Colonic mucosa (tissue), 4 donors: ENCODE measurements at regions not wholly inside any gene's neighbourhood (a gene's known extent, or its start where the extent isn't known, plus 50 kb on each side); places are given as distances from the start of the nearest gene placed in this dataset.

Experiments used
- DNase-seq: peaks from one replicate; pipeline ENCODE4 v3.0.0-alpha.2; 2020
- H3K27ac ChIP-seq: fragments of 200-600 bp; one replicate; pipeline ENCODE4 v1.8.0; 2021
- H3K27me3 ChIP-seq: fragments of 200-600 bp; one replicate; pipeline ENCODE4 v1.8.0; 2021
- H3K36me3 ChIP-seq: fragments of 200-600 bp; one replicate; pipeline ENCODE4 v1.8.0; 2021
- H3K4me1 ChIP-seq: fragments of 200-600 bp; one replicate; pipeline ENCODE4 v1.8.0; 2021; ENCODE audit warnings: mild to moderate bottlenecking
- H3K4me3 ChIP-seq: fragments of 200-600 bp; one replicate; pipeline ENCODE4 v1.8.0; 2021
- H3K9ac ChIP-seq, 2 donors: one replicate each; pipeline ENCODE4 v1.7.0; 2013; ENCODE audit warnings: control low read depth in 2 of 2, low read depth in 2 of 2, low read length in 2 of 2
- H3K9me3 ChIP-seq: fragments of 200-600 bp; one replicate; pipeline ENCODE4 v1.8.0; 2021
- intact Hi-C: fragments of 100-400 bp; cut with DNase I; formaldehyde crosslinking; loops from one replicate; pipeline ENCODE4 v1.14.1; 2022
- TF ChIP-seq, protein P1 (sequence below): fragments of 200-600 bp; IDR thresholded peaks from one replicate; pipeline ENCODE4 v1.8.0; 2022; ENCODE audit warnings: antibody characterized with exemption, mild to moderate bottlenecking
- donor health status: healthy.
- donor health status: DM: no; HTN: no; CAD: no.
- donor health status: DM: no; HTN: no; CAD: no.

GRCh38 chr5:155676967-155677366, 650.0 kb upstream of the SGCD start:
- Histone ChIP-seq H3K27ac (no peak overlapping the region), H3K9me3 (no peaks in the 10 kb centered on the region), H3K9ac (no peak overlapping the region), H3K36me3 (no peaks in the 10 kb centered on the region), H3K27me3 (no peaks in the 10 kb centered on the region), H3K4me1 (no peaks in the 10 kb centered on the region), H3K4me3 (no peak overlapping the region)
- TF ChIP-seq, protein P1, sequence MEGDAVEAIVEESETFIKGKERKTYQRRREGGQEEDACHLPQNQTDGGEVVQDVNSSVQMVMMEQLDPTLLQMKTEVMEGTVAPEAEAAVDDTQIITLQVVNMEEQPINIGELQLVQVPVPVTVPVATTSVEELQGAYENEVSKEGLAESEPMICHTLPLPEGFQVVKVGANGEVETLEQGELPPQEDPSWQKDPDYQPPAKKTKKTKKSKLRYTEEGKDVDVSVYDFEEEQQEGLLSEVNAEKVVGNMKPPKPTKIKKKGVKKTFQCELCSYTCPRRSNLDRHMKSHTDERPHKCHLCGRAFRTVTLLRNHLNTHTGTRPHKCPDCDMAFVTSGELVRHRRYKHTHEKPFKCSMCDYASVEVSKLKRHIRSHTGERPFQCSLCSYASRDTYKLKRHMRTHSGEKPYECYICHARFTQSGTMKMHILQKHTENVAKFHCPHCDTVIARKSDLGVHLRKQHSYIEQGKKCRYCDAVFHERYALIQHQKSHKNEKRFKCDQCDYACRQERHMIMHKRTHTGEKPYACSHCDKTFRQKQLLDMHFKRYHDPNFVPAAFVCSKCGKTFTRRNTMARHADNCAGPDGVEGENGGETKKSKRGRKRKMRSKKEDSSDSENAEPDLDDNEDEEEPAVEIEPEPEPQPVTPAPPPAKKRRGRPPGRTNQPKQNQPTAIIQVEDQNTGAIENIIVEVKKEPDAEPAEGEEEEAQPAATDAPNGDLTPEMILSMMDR = no peak
- DNase-seq = no peak
- intact Hi-C loops = no loop called here

GRCh38 chr5:155678371-155678770, 648.6 kb upstream of the SGCD start:
- H3K27ac ChIP-seq = no peak overlapping the region
- H3K9ac ChIP-seq = no peak overlapping the region
- H3K4me1 ChIP-seq = no peaks in the 10 kb centered on the region
- H3K36me3 ChIP-seq = no peaks in the 10 kb centered on the region
- no peak overlapping the region for H3K4me3 ChIP-seq
- TF ChIP-seq, protein P1 = no peak
- DNase-seq = no peak
- no peaks in the 10 kb centered on the region for H3K9me3 ChIP-seq
- intact Hi-C loops = no loop called here
- no peaks in the 10 kb centered on the region for H3K27me3 ChIP-seq

DNA sequence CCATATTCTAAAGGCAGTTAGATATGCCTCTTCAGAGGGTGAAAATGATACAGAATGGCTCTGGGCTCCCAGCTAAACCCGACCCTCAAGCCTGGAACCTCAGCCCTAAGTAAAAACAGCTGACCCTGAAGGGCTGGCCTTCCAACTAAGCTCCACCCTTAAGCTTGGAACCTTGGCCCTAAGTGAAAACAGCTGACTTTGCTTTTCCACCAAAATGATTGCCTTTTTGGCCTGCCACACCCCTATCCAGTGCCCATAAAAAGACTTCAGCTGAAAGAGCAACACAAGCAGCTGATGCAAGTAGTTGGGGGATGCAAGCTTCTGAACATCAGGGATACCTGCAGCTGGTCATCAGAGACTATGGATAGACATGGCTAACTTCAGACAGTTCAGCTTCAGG, 647.4 kb upstream of the SGCD start:
- Histone ChIP-seq H3K4me3 (no peak overlapping the region), H3K9me3 (no peaks in the 10 kb centered on the region), H3K9ac (no peak overlapping the region), H3K27ac (no peak overlapping the region), H3K27me3 (no peaks in the 10 kb centered on the region), H3K4me1 (no peaks in the 10 kb centered on the region), H3K36me3 (no peaks in the 10 kb centered on the region)
- TF ChIP-seq, protein P1 = no peak
- DNase-seq = no peak
- intact Hi-C loops = no loop called here

DNA sequence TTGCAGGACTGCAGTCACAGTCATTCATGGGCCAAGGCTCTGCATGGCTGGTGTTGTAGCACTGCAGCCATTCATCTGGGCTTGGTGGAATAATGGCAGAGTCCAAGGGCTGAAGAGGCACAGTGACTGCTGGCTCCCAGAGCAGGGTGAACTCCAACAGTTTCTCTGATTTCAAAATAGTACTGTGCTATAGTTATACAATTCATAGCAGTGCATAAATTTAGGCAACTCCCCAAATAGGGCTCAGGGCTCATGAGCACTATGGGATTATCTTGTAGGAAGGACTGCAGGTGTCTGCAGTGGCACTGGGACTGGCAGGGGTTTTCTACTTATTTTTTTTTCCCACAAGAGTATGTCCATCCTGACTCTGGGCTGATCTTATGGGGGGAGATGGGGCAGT, 642.5 kb upstream of the SGCD start:
- H3K27ac ChIP-seq = no peak overlapping the region

DNA sequence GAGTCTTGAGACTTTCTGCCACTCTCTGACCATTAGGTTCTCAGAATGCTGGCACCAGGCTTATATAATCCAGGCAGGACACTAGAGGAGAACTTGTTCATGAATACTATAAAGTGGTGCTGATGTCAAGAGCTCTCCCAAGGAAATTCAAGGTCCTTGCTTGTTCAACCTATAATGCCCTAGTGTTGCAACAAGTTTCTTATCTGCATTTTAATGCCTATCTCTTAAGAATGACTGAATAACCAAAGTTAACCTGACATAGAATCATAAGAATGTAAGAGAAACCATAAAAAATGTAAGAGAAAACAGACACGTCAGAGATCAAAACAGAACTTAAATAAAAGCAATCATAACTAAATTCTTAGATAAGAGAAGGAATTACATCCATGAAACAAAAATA, 640.8 kb upstream of the SGCD start:
- intact Hi-C loops = no loop called here
- no peaks in the 10 kb centered on the region for H3K4me1 ChIP-seq

More for the DNA sequence above, 642.5 kb upstream of the SGCD start:
- Histone ChIP-seq H3K9ac (no peak overlapping the region), H3K27me3 (no peaks in the 10 kb centered on the region), H3K36me3 (no peaks in the 10 kb centered on the region), H3K9me3 (no peaks in the 10 kb centered on the region), H3K4me1 (no peaks in the 10 kb centered on the region), H3K4me3 (no peak overlapping the region)
- intact Hi-C loops = no loop called here
- DNase-seq = no peak
- TF ChIP-seq, protein P1 = no peak

More for the DNA sequence above, 640.8 kb upstream of the SGCD start:
- Histone ChIP-seq H3K9ac (no peak overlapping the region), H3K27me3 (no peaks in the 10 kb centered on the region), H3K36me3 (no peaks in the 10 kb centered on the region), H3K27ac (no peak overlapping the region), H3K4me3 (no peak overlapping the region), H3K9me3 (no peaks in the 10 kb centered on the region)
- DNase-seq = no peak
- TF ChIP-seq, protein P1 = no peak
